ENCODE measurements at regions not wholly inside any gene's neighbourhood (a gene's known extent, or its start where the extent isn't known, plus 50 kb on each side); places are given as distances from the start of the nearest gene placed in this dataset.

GRCh38 chr7:17236603-17237002 lies 61.8 kb upstream of the AHR start:
- Histone ChIP-seq H2BK5ac (ENCODE audit: insufficient read length, low read length) (no peak overlapping the region), H3T11ph (ENCODE audit: low read length) (no peak overlapping the region), H4K20me1 (ENCODE audit: control insufficient read depth, insufficient read depth, insufficient read length) (no peaks in the 10 kb centered on the region), H3K14ac (ENCODE audit: insufficient read depth, low read length) (no peak overlapping the region), H2BK15ac (ENCODE audit: low read depth, low read length) (no peak overlapping the region), H3K4me2 (ENCODE audit: insufficient read depth, insufficient read length, low read length) (no peak overlapping the region), H2BK20ac (ENCODE audit: low read depth, low read length, poor library complexity, severe bottlenecking) (no peak overlapping the region), H3K23ac (ENCODE audit: insufficient read length, low read depth, low read length) (no peak overlapping the region), H4K91ac (ENCODE audit: insufficient read length, low read depth, low read length) (no peak overlapping the region), H3K9me3 (ENCODE audit: control insufficient read depth, low read depth, low read length) (no peaks in the 10 kb centered on the region), H3K27ac (ENCODE audit: insufficient read length, low read depth, low read length) (no peak overlapping the region), H3K4me1 (ENCODE audit: insufficient read depth, low read length) (no peaks in the 10 kb centered on the region), H3K23me2 (ENCODE audit: insufficient read length, low read depth, low read length, poor library complexity, severe bottlenecking) (no peaks in the 10 kb centered on the region), H2AFZ (ENCODE audit: low read length) (no peak overlapping the region), H3K79me2 (ENCODE audit: insufficient read depth, low read length) (no peaks in the 10 kb centered on the region), H2BK120ac (ENCODE audit: low read depth, low read length, poor library complexity, severe bottlenecking) (no peak overlapping the region), H4K5ac (ENCODE audit: insufficient read length, low read depth, low read length) (no peak overlapping the region), H2AK5ac (ENCODE audit: insufficient read length, low read length) (no peak overlapping the region), H3K18ac (ENCODE audit: insufficient read length, low read depth, low read length) (no peak overlapping the region), H2BK12ac (ENCODE audit: insufficient read length, low read depth, low read length) (no peak overlapping the region), H4K8ac (replicated peaks; ENCODE audit: insufficient read length, low read depth, low read length) (no peak overlapping the region), H3K4ac (ENCODE audit: low read depth, low read length) (no peak overlapping the region), H3K27me3 (ENCODE audit: insufficient read depth, low read length) (no peaks in the 10 kb centered on the region), H3K79me1 (ENCODE audit: insufficient read depth, low read depth, low read length, poor library complexity, severe bottlenecking) (no peaks in the 10 kb centered on the region), H3K9ac (ENCODE audit: extremely low read depth, insufficient read length, low read length) (no peak overlapping the region), H3K56ac (ENCODE audit: insufficient read length, low read depth, low read length) (no peak overlapping the region)
- Mint-ChIP-seq H3K4me3 (no peak overlapping the region), H3K27me3 (ENCODE audit: low read depth) (no peaks in the 10 kb centered on the region), H3K27ac (no peak overlapping the region), H3K4me1 (no peaks in the 10 kb centered on the region), H3K9me3 (no peaks in the 10 kb centered on the region), H3K36me3 (ENCODE audit: insufficient read depth in 1 of 3, low read depth in 3 of 3) (no peaks in the 10 kb centered on the region)
- DNase-seq, result no peak
- WGBS (ENCODE audit: extremely low coverage, insufficient read length, low lambda C conversion rate), result no CpG with 5 or more reads among the region's 1 CpG
- TF ChIP-seq CTCF (conservative IDR thresholded peaks at IDR 0.05), result no peak
